Liver (tissue), 3 donors: ENCODE measurements at regions not wholly inside any gene's neighbourhood (a gene's known extent, or its start where the extent isn't known, plus 50 kb on each side); places are given as distances from the start of the nearest gene placed in this dataset.

ENCODE experiments used
- CTCF ChIP-seq: fragments of 150-350 bp; IDR thresholded peaks from 2 replicates; pipeline ENCODE4 v1.5.1; 2017; ENCODE audit warnings: improper control_type of control experiment, low read depth, low read length; ENCODE audit not compliant: missing input control
- EGR1 ChIP-seq, 2 donors: IDR thresholded peaks; 2 replicates each; pipeline ENCODE4 v1.6.1; 2016 to 2018; ENCODE audit warnings: antibody characterized with exemption in 2 of 2, low read depth in 2 of 2
- FOXA1 ChIP-seq: IDR thresholded peaks from 2 replicates; pipeline ENCODE4 v1.6.1; 2016; ENCODE audit warnings: antibody characterized with exemption
- GABPA ChIP-seq, 2 donors: IDR thresholded peaks in 1 of 2; conservative IDR thresholded peaks in 1 of 2; 2 replicates each; pipeline ENCODE4 v1.6.1; 2016; ENCODE audit warnings: antibody characterized with exemption in 2 of 2, mild to moderate bottlenecking in 1 of 2, moderate library complexity in 1 of 2
- HNF4A ChIP-seq, 2 donors: conservative IDR thresholded peaks; 2 replicates each; pipeline ENCODE4 v1.6.1; 2016; ENCODE audit warnings: antibody characterized with exemption in 2 of 2, mild to moderate bottlenecking in 2 of 2
- JUND ChIP-seq, 2 donors: IDR thresholded peaks; 2 replicates each; pipeline ENCODE4 v1.6.1; 2016; ENCODE audit warnings: antibody characterized with exemption in 2 of 2
- MAX ChIP-seq: IDR thresholded peaks from 2 replicates; pipeline ENCODE4 v1.6.1; 2016; ENCODE audit warnings: antibody characterized with exemption
- RAD21 ChIP-seq, 2 donors: IDR thresholded peaks; 2 replicates each; pipeline ENCODE4 v1.6.1; 2016; ENCODE audit warnings: antibody characterized with exemption in 2 of 2, mild to moderate bottlenecking in 2 of 2
- RXRA ChIP-seq, 2 donors: IDR thresholded peaks; 2 replicates each; pipeline ENCODE4 v1.6.1; 2017 to 2018; ENCODE audit warnings: antibody characterized with exemption in 2 of 2, mild to moderate bottlenecking in 1 of 2
- SP1 ChIP-seq: IDR thresholded peaks from 2 replicates; pipeline ENCODE4 v1.6.1; 2018; ENCODE audit warnings: antibody characterized with exemption, mild to moderate bottlenecking
- TAF1 ChIP-seq: conservative IDR thresholded peaks from 2 replicates; pipeline ENCODE4 v1.6.1; 2016; ENCODE audit warnings: antibody characterized with exemption, mild to moderate bottlenecking
- YY1 ChIP-seq: IDR thresholded peaks from 2 replicates; pipeline ENCODE4 v1.6.1; 2016; ENCODE audit warnings: antibody characterized with exemption, mild to moderate bottlenecking
- TF ChIP-seq, protein P1 (sequence below): IDR thresholded peaks from 2 replicates; pipeline ENCODE4 v1.6.1; 2016; ENCODE audit warnings: antibody characterized with exemption, mild to moderate bottlenecking
- donor health status: healthy.
- donor health status: healthy.

DNA sequence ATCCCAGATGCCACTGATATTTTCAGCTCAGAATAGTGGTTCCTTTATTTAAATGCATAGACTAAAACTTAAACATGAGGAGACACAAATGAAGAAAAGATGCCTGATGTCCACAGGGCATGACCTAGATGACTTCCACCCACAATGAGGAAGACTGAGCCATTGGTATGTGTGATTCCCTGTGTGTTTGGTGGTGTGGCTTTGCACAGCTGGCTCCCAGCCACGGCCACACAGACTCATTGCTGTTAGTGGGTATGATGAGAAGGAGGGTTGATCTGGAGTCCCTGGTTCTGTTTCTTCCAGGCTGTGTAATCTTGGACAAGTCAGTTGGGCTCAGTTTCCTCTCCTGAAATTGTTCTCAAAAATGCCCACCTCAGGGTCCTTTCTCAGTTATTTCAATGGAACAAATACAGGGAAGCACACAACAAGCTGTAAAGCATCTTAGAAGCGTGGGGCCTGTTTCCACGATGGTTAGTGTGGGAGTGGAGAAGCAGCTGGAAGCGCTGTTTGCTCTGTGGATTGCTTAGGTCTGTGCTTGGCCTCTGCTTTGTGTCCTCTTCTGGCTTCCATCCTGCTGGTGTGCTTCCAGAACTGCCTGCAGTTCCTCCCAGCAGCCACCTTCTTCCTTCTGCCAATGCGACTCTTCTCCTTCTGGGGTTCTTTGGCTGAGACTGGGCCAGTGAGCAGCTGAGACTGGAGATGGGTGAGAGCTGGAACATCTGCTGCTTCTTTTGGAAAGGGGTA is 303.7 kb downstream of the BMPER start:
- TF ChIP-seq, protein P1, sequence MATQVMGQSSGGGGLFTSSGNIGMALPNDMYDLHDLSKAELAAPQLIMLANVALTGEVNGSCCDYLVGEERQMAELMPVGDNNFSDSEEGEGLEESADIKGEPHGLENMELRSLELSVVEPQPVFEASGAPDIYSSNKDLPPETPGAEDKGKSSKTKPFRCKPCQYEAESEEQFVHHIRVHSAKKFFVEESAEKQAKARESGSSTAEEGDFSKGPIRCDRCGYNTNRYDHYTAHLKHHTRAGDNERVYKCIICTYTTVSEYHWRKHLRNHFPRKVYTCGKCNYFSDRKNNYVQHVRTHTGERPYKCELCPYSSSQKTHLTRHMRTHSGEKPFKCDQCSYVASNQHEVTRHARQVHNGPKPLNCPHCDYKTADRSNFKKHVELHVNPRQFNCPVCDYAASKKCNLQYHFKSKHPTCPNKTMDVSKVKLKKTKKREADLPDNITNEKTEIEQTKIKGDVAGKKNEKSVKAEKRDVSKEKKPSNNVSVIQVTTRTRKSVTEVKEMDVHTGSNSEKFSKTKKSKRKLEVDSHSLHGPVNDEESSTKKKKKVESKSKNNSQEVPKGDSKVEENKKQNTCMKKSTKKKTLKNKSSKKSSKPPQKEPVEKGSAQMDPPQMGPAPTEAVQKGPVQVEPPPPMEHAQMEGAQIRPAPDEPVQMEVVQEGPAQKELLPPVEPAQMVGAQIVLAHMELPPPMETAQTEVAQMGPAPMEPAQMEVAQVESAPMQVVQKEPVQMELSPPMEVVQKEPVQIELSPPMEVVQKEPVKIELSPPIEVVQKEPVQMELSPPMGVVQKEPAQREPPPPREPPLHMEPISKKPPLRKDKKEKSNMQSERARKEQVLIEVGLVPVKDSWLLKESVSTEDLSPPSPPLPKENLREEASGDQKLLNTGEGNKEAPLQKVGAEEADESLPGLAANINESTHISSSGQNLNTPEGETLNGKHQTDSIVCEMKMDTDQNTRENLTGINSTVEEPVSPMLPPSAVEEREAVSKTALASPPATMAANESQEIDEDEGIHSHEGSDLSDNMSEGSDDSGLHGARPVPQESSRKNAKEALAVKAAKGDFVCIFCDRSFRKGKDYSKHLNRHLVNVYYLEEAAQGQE: no peak
- TF ChIP-seq CTCF: no peak
- TF ChIP-seq TAF1: no peak
- no peak for TF ChIP-seq YY1
- no peak for TF ChIP-seq RAD21 (IDR thresholded peaks at IDR 0.05)
- TF ChIP-seq JUND (IDR thresholded peaks at IDR 0.05): no peak
- TF ChIP-seq MAX: no peak
- no peak for TF ChIP-seq EGR1 (IDR thresholded peaks at IDR 0.05; ENCODE audit: low read depth in 2 of 2)
- no peak for TF ChIP-seq GABPA (IDR thresholded peaks at IDR 0.05 in 1 of 2, conservative IDR thresholded peaks at IDR 0.05 in 1 of 2)
- TF ChIP-seq SP1: no peak
- TF ChIP-seq RXRA (IDR thresholded peaks at IDR 0.05): no peak
- no peak for TF ChIP-seq FOXA1
- no peak for TF ChIP-seq HNF4A (conservative IDR thresholded peaks at IDR 0.05)
